ENCODE measurements at regions not wholly inside any gene's neighbourhood (a gene's known extent, or its start where the extent isn't known, plus 50 kb on each side); places are given as distances from the start of the nearest gene placed in this dataset.
"Not testable (repeated sequence)": the region's sequence is repeated elsewhere in the genome, so short reads cannot be mapped to it uniquely, and the experiment has no call there.

DNA sequence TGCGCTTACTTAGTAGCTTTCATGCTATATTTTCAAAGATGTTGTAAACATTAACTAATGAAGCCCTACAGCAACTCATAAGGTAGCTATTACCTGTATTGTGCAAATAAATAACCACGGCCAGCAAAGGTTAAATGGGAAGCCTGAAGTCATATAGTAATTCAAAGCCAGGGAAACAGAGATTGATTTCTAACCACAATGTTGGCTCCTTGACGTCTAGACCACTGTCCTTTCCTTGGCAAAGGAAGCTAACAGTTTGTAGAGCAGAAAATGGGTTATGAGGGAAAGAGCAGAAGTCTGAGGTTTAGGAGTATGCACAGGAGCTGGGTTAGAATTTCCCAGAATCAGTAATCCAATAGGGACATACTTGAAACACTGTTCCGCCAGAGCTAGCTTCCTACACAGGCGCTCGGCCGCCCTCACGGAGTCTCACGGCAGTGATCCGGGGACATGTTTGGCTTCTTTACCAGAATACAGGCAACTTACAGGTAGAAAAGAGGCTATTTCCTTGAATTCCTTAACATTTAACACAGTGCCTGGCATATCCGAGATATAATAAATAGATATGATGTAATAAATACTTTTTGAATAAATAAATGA lies 298.8 kb upstream of the LYPLAL1 start:
- no peak for DNase-seq (ENCODE audit: low read depth)

DNA sequence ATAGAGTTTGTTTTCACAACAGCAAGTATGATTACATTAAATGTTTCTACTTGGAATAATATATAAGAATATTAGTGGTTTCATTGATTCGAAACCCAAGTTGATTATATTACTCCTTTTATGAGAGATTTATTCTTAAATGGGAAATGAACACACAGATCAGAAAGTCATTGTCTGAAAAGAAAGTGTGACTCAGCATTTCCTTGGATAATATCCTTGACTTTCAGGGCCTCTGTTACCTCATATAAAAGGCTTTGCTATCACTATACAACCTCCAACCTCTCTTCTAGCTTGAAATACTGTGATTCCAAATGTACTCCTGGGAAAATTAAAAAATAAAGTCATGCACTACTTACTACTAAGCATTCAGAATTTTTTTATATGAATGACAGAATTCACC lies 295.3 kb upstream of the LYPLAL1 start:
- no peak for DNase-seq (ENCODE audit: low read depth)

- no peak for DNase-seq (ENCODE audit: low read depth)
These were observed 293.1 kb upstream of the LYPLAL1 start for GRCh38 chr1:218880484-218881060.

DNA sequence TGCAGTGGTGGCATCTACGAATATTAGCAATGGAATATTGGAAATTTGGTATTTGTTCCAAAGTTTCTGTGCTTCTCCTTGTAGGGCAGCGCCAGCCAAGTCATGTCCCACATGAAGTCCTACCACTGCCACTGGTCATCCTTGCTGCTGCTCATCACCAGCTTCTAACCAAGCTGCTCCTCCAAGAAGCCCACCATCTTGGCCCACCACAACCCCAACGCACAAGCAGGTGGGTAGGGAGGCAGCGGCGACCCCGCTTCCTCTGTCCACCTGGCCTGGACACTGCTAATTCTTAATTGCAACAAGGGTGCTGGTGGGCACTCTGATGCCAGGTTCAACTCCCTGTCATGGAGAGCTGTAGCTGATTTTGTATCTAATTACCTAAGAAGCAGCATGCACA lies 291.2 kb upstream of the LYPLAL1 start:
- no peak for DNase-seq (ENCODE audit: low read depth)

DNA sequence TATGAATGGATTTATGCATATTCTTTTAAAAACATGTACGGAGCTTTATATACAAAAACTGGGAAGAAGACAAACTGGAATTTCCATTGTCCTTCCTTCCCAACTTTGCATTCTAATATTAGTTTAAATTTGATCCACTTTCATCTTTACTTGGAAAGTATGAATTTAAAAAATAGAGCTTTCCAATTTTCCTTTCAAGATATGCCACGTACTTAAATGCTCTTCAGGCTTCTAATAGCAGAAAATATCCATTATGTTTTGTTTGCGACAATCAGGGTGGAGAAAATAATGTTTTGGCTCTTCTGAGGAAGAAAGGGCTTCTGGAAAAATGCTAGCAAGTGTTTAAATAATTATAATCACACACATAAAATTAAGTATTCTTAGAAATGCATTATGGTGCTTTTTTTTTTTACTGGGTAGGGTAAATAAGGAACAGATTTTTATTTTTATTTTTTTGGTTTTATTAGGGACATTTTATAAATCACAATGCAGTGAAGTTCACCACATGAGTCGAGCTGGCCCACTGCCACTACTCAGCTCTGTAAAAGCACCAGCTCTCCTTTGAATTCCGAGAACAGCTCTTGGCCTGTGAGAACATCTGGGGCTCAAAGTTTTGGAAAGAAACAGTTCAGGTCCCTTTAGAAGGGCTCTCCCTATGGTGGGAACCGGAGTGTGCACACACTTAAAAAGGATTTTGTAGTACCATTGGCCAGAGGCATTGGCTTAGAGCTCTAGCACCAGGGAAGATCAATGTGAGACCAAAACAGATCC lies 287.4 kb upstream of the LYPLAL1 start:
- no peak for DNase-seq (ENCODE audit: low read depth)

DNA sequence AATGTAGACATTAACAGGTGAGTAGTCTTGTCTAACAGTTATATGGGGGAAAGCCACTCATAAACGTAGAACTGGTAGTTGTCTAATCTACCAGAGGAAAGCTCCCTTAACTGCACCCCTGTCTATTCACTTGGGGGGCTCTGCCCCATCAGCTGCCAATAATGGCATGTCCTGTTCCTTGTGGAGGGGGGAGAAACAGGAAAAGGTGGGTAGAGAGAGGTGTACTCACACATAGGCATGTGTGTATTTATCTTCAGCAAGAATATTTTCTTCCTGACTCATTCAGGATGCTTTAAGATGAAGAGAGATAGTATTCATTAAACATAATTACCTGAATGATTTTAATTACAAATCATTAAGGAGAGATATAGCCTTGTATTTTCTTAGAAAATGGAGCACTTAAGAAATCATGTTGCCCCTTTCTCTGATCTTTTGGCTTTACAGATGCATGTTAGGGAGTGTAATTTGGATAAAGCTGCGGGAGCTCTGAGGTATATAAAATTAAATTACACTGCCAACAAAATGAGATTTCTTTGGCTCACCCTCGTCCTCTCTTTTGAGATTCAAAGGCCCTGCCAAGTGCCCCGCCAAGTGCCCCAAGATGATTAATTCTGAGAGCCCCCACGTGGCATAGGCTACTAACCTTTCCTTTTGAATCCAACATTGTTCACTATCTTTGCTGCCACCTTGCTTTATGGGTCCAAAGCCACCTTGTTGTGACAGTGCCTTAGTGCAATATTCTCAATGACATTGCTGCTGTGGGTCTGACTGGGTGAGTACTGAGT lies 286.3 kb upstream of the LYPLAL1 start:
- no peak for DNase-seq (ENCODE audit: low read depth)

- DNase-seq (ENCODE audit: low read depth): no peak
These were observed 283.2 kb upstream of the LYPLAL1 start for GRCh38 chr1:218890451-218890850.

DNA sequence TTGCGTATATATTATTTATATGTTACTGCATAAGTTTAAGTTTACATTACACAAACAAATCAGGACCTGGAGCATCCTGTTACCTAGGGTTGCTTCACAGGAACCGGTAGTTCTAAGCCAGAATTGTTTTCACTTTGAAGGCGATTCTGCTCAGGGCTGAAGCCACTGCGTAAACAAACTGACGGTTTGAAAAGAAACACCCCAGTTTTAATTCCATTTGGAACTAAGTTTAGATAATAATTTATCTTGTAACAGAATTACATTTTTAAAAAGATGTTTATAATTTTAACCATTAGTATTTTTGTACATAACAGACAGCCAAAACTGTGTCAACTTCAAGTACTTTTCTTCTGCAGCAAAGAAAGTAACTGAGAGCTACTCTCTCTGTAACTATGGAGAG lies 282.1 kb upstream of the LYPLAL1 start:
- no peak for DNase-seq (ENCODE audit: low read depth)

DNA sequence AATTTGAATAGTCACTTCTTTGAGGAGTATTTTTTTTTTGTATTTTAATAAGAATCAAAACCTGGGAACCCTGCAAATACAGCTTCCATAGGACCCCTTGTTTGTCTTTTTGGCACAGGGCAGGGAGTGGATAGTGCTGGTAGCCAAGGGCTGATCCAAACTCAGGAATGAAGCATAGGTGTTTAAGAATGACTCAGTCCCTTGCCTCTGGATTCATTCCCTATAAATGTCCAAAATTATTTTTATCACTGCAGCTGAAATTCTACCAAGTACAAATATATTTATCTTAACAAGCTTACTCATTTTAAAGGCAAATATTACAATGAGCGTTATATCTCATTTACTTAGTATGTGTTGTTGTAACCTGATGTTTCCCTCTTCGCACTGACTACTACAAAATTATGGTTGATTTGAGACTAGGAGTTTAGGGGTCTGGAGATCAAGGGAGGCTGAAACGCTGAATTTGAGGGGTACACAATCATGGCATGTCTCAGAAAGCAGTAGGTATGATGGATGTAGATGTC lies 278.6 kb upstream of the LYPLAL1 start:
- no peak for DNase-seq (ENCODE audit: low read depth)

GRCh38 chr1:218896202-218896601 lies 277.5 kb upstream of the LYPLAL1 start:
- DNase-seq (ENCODE audit: low read depth): no peak

DNA sequence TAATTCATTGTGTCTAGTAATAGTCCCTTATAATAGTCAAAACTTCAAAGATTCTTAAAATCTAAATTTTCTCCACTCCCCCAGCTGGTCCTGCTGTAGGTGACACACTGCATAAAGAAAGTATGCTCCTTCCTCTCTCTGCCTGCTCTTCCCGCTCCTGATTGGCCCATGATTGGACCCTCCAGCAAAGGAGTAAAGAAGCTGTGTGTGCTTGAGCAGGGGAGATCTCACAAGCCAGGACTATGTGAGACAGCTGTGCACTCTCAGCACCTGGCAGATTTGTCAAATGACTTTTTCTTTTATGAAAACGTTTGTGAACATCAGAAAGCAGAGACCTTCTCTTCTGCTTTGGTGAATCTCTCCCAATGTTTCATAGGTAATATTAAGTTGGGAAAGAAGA lies 274.8 kb upstream of the LYPLAL1 start:
- DNase-seq (ENCODE audit: low read depth): no peak

GRCh38 chr1:218900615-218901014 lies 273.1 kb upstream of the LYPLAL1 start:
- no peak for DNase-seq (ENCODE audit: low read depth)

GRCh38 chr1:218904416-218904815 lies 269.3 kb upstream of the LYPLAL1 start:
- DNase-seq (ENCODE audit: low read depth): no peak

DNA sequence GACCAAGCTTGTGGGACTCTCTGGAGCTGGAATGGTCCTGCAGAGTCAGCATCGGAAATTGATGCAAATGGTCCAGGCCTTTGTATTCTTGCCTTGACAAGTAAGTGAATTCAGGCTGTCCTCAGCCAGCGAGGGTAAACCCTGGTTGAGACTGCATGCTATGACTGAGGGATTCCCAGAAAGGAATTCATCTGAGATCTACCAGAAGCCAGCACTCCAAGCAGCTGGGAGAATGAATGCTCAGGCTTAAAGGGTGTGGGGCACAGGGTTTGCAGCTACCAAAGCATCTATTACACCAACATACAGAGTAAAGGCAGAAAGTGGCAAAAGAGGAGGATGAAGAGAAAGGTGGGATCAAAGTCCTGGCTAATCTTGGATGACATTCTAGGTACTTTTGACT lies 257.0 kb upstream of the LYPLAL1 start:
- DNase-seq (ENCODE audit: low read depth): no peak

DNA sequence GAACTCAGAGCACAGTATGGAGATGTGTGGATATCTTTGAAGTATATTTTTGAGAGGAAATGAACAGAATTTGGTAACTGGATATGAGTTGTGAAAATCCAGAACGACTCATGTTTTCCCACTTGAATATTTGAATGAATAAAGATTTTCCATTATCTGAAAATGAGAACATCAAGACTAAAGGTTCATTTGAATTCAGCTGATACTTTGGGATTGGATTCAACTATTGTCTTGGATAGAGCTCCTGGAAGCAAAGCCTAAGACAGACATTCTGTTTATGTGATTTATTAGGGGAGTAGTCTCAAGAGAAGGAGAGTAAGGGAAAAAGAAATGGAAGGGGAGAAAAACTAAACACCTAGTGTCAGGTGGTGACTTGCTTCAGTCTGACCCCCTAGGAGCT lies 256.0 kb upstream of the LYPLAL1 start:
- no peak for DNase-seq (ENCODE audit: low read depth)

- no peak for DNase-seq (ENCODE audit: low read depth)
These were observed 247.9 kb upstream of the LYPLAL1 start for GRCh38 chr1:218925777-218926176.

DNA sequence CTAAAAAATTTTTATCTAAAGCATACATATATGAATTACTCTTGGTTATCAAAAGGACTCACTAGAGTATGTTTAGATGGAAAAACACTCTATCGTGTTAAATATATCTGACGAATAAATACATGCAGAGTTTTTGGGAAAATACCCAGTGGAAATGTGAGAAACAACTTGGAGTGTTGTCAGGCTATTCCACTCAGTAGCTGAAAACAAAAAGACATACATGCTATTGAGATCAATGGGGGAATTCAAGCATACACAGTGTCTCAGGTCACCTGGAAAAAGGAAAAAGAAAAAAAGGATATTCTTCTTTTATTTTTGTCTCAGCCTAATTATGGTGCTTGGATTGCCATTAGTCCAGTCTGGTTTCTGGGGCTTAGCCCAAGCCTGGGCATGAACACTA lies 247.0 kb upstream of the LYPLAL1 start:
- DNase-seq (ENCODE audit: low read depth): no peak

- DNase-seq (ENCODE audit: low read depth): no peak
These were observed 243.7 kb upstream of the LYPLAL1 start for GRCh38 chr1:218930000-218930399.

DNA sequence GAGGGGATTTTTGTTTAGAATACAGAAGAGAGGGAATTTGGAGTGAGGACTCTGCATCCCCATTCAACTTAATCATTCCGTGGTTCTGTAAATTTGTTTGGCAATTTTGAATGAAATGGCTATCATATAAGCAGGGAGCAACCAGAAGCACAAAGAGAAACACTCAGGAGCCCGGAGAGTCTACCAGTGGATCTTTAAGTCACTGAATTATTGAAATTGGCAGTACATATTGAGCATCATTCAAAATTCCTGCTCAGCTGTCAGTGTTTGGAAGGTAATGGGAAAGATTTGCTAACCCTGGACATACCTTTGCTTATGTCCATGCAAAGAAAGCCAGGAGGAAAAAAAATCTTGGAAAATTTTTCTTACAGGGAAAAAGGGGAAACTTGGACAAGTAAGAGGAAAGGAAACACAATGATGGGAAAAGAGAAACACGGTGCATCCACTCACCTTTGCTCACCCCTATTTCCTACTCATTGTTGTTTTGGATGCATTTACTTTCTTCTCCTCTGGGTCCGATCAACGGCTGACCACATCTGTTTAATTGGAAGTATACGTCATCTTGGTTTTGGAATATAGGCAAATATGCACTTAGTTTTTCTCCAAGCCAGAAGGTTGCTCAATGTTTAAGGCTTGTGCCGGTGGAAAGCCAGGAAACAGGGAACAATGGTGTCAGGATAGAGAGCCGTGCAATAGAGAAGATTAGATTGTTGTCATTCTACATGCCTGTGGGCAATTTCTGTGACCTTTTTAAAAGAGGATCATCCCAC lies 243.0 kb upstream of the LYPLAL1 start:
- no peak for DNase-seq (ENCODE audit: low read depth)

- no peak for DNase-seq (ENCODE audit: low read depth)
These were observed 242.4 kb upstream of the LYPLAL1 start for GRCh38 chr1:218931324-218931723.

- DNase-seq (ENCODE audit: low read depth): no peak
These were observed 240.2 kb upstream of the LYPLAL1 start for GRCh38 chr1:218933513-218933912.

DNA sequence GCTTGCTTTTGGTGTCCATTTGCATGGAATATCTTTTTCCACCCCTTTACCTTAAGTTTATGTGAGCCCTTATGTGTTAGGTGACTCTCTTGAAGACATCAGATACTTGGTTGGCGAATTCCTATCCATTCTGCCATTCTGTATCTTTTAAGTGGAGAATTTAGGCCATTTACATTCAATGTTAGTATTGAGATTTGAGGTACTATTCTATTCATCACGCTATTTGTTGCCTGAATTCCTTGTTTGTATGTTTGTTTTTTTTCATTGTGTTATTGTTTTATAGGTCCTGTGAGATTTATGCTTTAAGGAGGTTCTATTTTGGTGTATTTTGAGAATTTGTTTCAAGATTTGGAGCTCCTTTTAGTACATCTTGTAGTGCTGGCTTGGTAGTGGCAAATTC lies 238.3 kb upstream of the LYPLAL1 start:
- not testable (repeated sequence) for DNase-seq (ENCODE audit: low read depth)
